ENCODE measurements at regions not wholly inside any gene's neighbourhood (a gene's known extent, or its start where the extent isn't known, plus 50 kb on each side); places are given as distances from the start of the nearest gene placed in this dataset.
"Not testable (repeated sequence)": the region's sequence is repeated elsewhere in the genome, so short reads cannot be mapped to it uniquely, and the experiment has no call there.

- DNase-seq (ENCODE audit: low spot score): no peak
Measured at GRCh38 chr20:48231253-48231930, 446.1 kb upstream of the SULF2 start.

GRCh38 chr20:48230216-48230615 is 444.9 kb upstream of the SULF2 start:
- DNase-seq (ENCODE audit: low spot score): no peak

GRCh38 chr20:48227381-48227780 is 442.1 kb upstream of the SULF2 start:
- DNase-seq (ENCODE audit: low spot score): no peak

GRCh38 chr20:48226642-48227041 is 441.4 kb upstream of the SULF2 start:
- DNase-seq (ENCODE audit: low spot score): no peak

GRCh38 chr20:48224533-48225050 is 439.3 kb upstream of the SULF2 start:
- DNase-seq (ENCODE audit: low spot score): no peak

GRCh38 chr20:48223715-48224114 is 438.4 kb upstream of the SULF2 start:
- DNase-seq (ENCODE audit: low spot score): no peak

- no peak for DNase-seq (ENCODE audit: low spot score)
Measured at GRCh38 chr20:48222595-48223180, 437.4 kb upstream of the SULF2 start.

- no peak for DNase-seq (ENCODE audit: low spot score)
Measured at GRCh38 chr20:48220033-48220633, 434.9 kb upstream of the SULF2 start.

- DNase-seq (ENCODE audit: low spot score): no peak
Measured at GRCh38 chr20:48219306-48219705, 434.0 kb upstream of the SULF2 start.

- no peak for DNase-seq (ENCODE audit: low spot score)
Measured at GRCh38 chr20:48217190-48217589, 431.9 kb upstream of the SULF2 start.

GRCh38 chr20:48215536-48215935 is 430.3 kb upstream of the SULF2 start:
- DNase-seq (ENCODE audit: low spot score): no peak

- no peak for DNase-seq (ENCODE audit: low spot score)
Measured at GRCh38 chr20:48214601-48215000, 429.3 kb upstream of the SULF2 start.

GRCh38 chr20:48213635-48214034 is 428.4 kb upstream of the SULF2 start:
- not testable (repeated sequence) for DNase-seq (ENCODE audit: low spot score)

- DNase-seq (ENCODE audit: low spot score): no peak
Measured at GRCh38 chr20:48212806-48213509, 427.7 kb upstream of the SULF2 start.

GRCh38 chr20:48211847-48212246 is 426.6 kb upstream of the SULF2 start:
- no peak for DNase-seq (ENCODE audit: low spot score)

- no peak for DNase-seq (ENCODE audit: low spot score)
Measured at GRCh38 chr20:48211238-48211637, 426.0 kb upstream of the SULF2 start.

GRCh38 chr20:48210111-48211027 is 425.1 kb upstream of the SULF2 start:
- DNase-seq (ENCODE audit: low spot score): no peak

- DNase-seq (ENCODE audit: low spot score): no peak
Measured at GRCh38 chr20:48209102-48209501, 423.8 kb upstream of the SULF2 start.

- no peak for DNase-seq (ENCODE audit: low spot score)
Measured at GRCh38 chr20:48208176-48208575, 422.9 kb upstream of the SULF2 start.

- no peak for DNase-seq (ENCODE audit: low spot score)
Measured at GRCh38 chr20:48207505-48207904, 422.2 kb upstream of the SULF2 start.

GRCh38 chr20:48205786-48206185 is 420.5 kb upstream of the SULF2 start:
- DNase-seq (ENCODE audit: low spot score): no peak

Measured in mucosa of gallbladder (tissue), 1 donor.